SK-N-SH treated with all-trans-retinoic acid at 6 μM for 48 hours (cell line): ENCODE measurements at regions not wholly inside any gene's neighbourhood (a gene's known extent, or its start where the extent isn't known, plus 50 kb on each side); places are given as distances from the start of the nearest gene placed in this dataset.

Source experiments
- ATAC-seq: fragments of 200-7000 bp; cut with Tn5 transposase; 3 replicates; pipeline ENCODE4 v1.9.1; 2020; ENCODE audit warnings: mild to moderate bottlenecking, moderate library complexity
- ARNTL ChIP-seq: fragments of 450-650 bp; formaldehyde crosslinking; IDR thresholded peaks from 2 replicates; pipeline ENCODE4 v1.5.0; 2020; ENCODE audit warnings: low read depth, mild to moderate bottlenecking, moderate library complexity, borderline replicate concordance
- CSDC2 ChIP-seq: fragments of 250-450 bp; sonication (Bioruptor Pico); IDR thresholded peaks from 2 replicates; pipeline ENCODE4 v1.5.0; 2020; ENCODE audit warnings: mild to moderate bottlenecking, moderate library complexity
- ESRRG ChIP-seq: fragments of 250-450 bp; sonication (Bioruptor Pico); IDR thresholded peaks from 2 replicates; pipeline ENCODE4 v1.6.1; 2021; ENCODE audit warnings: mild to moderate bottlenecking
- GLIS3 ChIP-seq: fragments of 250-450 bp; sonication (Bioruptor Pico); IDR thresholded peaks from 2 replicates; pipeline ENCODE4 v1.5.0; 2020; ENCODE audit warnings: mild to moderate bottlenecking, moderate library complexity
- ISL1 ChIP-seq: fragments of 250-450 bp; sonication (Bioruptor Pico); IDR thresholded peaks from 2 replicates; pipeline ENCODE4 v2.1.2; 2022; ENCODE audit warnings: mild to moderate bottlenecking, moderate library complexity
- OSR1 ChIP-seq: fragments of 250-450 bp; sonication (Bioruptor Pico); IDR thresholded peaks from 2 replicates; pipeline ENCODE4 v1.8.0; 2022; ENCODE audit warnings: moderate library complexity, mild to moderate bottlenecking, inconsistent platforms
- PPARA ChIP-seq: fragments of 250-450 bp; sonication (Bioruptor Pico); IDR thresholded peaks from 2 replicates; pipeline ENCODE4 v1.5.0; 2020; ENCODE audit warnings: mild to moderate bottlenecking, borderline replicate concordance
- RARB ChIP-seq: fragments of 250-450 bp; sonication (Bioruptor Pico); IDR thresholded peaks from 2 replicates; pipeline ENCODE4 v1.8.0; 2021; ENCODE audit warnings: mild to moderate bottlenecking, moderate library complexity
- SNAI2 ChIP-seq: fragments of 250-450 bp; sonication (Bioruptor Pico); IDR thresholded peaks from 2 replicates; pipeline ENCODE4 v1.5.0; 2020; ENCODE audit warnings: mild to moderate bottlenecking, moderate library complexity
- TCF4 ChIP-seq: fragments of 250-450 bp; sonication (Bioruptor Pico); IDR thresholded peaks from 2 replicates; pipeline ENCODE4 v1.8.0; 2021; ENCODE audit warnings: mild to moderate bottlenecking, moderate library complexity, borderline replicate concordance
- ZC3H10 ChIP-seq: fragments of 250-450 bp; sonication (Bioruptor Pico); IDR thresholded peaks from 2 replicates; pipeline ENCODE4 v1.5.1; 2021; ENCODE audit warnings: mild to moderate bottlenecking, moderate library complexity
- ZFP3 ChIP-seq: fragments of 250-450 bp; sonication (Bioruptor Pico); IDR thresholded peaks from 2 replicates; pipeline ENCODE4 v1.5.0; 2020; ENCODE audit warnings: mild to moderate bottlenecking, moderate library complexity
- ZFP30 ChIP-seq: fragments of 450-650 bp; formaldehyde crosslinking; IDR thresholded peaks from 2 replicates; pipeline ENCODE4 v1.5.0; 2022; ENCODE audit warnings: mild to moderate bottlenecking, moderate library complexity
- ZNF70 ChIP-seq: fragments of 450-650 bp; formaldehyde crosslinking; IDR thresholded peaks from 2 replicates; pipeline ENCODE4 v1.5.0; 2020; ENCODE audit warnings: mild to moderate bottlenecking, moderate library complexity
- ZNF8 ChIP-seq: fragments of 450-650 bp; formaldehyde crosslinking; IDR thresholded peaks from 2 replicates; pipeline ENCODE4 v1.5.0; 2020; ENCODE audit warnings: mild to moderate bottlenecking, moderate library complexity
- TF ChIP-seq, protein P1 (sequence below): fragments of 250-450 bp; sonication (Bioruptor Pico); IDR thresholded peaks from 2 replicates; pipeline ENCODE4 v1.5.0; 2020; ENCODE audit warnings: mild to moderate bottlenecking, moderate library complexity
- TF ChIP-seq, protein P2 (sequence below): fragments of 250-450 bp; sonication (Bioruptor Pico); IDR thresholded peaks from 2 replicates; pipeline ENCODE4 v1.8.0; 2020; ENCODE audit warnings: mild to moderate bottlenecking, moderate library complexity, borderline replicate concordance
- TF ChIP-seq, protein P3 (sequence below): fragments of 250-450 bp; sonication (Bioruptor Pico); IDR thresholded peaks from 2 replicates; pipeline ENCODE4 v1.5.1; 2021; ENCODE audit warnings: mild to moderate bottlenecking, moderate library complexity
- TF ChIP-seq, protein P4 (sequence below): fragments of 250-450 bp; sonication (Bioruptor Pico); IDR thresholded peaks from 2 replicates; pipeline ENCODE4 v1.8.0; 2021; ENCODE audit warnings: low read depth, mild to moderate bottlenecking, moderate library complexity, borderline replicate concordance
- TF ChIP-seq, protein P5 (sequence below): fragments of 250-450 bp; sonication (Bioruptor Pico); IDR thresholded peaks from 2 replicates; pipeline ENCODE4 v1.5.1; 2020; ENCODE audit warnings: low read depth, mild to moderate bottlenecking, moderate library complexity

DNA sequence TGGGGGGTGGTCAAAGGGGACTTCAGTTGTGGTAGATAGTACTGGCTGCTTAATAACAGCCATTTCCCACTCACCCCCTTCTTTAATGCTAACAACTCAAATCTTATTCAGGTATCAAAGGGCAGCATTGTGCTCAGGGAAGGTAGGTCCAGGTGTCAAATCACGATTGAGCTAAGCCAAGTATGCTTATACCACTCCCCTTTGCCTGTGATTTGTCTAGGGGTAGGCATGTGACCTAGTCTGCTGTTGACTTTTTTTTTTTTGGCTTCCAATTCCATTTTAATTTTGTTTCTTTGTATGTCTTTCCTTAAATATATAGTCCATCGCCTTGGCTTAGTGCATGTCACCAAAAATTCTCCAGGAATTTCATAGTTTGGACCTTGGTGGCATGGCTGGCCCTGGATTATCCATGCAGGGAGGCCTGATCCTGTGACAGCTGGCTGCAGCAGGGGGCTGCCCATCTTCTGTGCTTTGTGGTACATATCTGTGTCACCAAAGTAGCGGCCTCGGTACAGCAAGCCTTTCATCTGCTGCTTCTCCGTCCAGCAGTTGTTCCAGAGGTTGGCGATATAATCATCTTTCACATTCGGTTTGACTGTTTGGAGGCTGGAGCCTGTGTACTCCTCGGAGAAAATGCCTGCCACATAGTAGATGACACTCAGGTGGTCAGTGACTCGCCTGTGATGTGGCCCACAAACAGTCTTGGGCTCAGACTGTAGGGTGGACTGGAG is 68.1 kb upstream of the SPRED2 start:
- no peak for TF ChIP-seq ZNF8
- TF ChIP-seq TCF4 (CRISPR knock-in tag), result no peak
- no peak for TF ChIP-seq ZFP30 (CRISPR knock-in tag)
- no peak for TF ChIP-seq ZFP3
- TF ChIP-seq, protein P1, sequence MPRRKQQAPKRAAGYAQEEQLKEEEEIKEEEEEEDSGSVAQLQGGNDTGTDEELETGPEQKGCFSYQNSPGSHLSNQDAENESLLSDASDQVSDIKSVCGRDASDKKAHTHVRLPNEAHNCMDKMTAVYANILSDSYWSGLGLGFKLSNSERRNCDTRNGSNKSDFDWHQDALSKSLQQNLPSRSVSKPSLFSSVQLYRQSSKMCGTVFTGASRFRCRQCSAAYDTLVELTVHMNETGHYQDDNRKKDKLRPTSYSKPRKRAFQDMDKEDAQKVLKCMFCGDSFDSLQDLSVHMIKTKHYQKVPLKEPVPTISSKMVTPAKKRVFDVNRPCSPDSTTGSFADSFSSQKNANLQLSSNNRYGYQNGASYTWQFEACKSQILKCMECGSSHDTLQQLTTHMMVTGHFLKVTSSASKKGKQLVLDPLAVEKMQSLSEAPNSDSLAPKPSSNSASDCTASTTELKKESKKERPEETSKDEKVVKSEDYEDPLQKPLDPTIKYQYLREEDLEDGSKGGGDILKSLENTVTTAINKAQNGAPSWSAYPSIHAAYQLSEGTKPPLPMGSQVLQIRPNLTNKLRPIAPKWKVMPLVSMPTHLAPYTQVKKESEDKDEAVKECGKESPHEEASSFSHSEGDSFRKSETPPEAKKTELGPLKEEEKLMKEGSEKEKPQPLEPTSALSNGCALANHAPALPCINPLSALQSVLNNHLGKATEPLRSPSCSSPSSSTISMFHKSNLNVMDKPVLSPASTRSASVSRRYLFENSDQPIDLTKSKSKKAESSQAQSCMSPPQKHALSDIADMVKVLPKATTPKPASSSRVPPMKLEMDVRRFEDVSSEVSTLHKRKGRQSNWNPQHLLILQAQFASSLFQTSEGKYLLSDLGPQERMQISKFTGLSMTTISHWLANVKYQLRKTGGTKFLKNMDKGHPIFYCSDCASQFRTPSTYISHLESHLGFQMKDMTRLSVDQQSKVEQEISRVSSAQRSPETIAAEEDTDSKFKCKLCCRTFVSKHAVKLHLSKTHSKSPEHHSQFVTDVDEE, result no peak
- no peak for TF ChIP-seq ZC3H10 (CRISPR knock-in tag)
- no peak for TF ChIP-seq CSDC2
- TF ChIP-seq GLIS3, result no peak
- TF ChIP-seq PPARA (CRISPR knock-in tag), result no peak
- no peak for ATAC-seq

DNA sequence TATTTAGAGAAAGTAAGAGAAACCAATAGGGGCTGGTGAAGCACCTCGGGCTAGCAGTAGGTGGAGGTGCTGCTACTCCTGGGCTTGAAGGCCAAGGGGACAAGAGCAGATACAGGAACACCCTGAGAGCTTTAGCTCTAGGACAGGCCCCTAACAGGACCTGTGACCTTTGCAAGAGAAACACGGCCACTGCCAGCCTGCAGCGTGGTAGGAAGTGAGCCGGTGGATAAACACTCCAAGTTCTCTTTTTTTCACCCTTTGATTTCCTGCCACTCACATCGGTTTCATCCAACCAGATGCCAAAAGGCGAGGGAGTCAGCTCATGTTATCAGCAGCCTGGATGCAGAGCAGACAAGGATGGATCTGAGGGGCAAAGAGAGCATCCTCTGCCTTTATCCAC is 66.8 kb upstream of the SPRED2 start:
- TF ChIP-seq, protein P2, sequence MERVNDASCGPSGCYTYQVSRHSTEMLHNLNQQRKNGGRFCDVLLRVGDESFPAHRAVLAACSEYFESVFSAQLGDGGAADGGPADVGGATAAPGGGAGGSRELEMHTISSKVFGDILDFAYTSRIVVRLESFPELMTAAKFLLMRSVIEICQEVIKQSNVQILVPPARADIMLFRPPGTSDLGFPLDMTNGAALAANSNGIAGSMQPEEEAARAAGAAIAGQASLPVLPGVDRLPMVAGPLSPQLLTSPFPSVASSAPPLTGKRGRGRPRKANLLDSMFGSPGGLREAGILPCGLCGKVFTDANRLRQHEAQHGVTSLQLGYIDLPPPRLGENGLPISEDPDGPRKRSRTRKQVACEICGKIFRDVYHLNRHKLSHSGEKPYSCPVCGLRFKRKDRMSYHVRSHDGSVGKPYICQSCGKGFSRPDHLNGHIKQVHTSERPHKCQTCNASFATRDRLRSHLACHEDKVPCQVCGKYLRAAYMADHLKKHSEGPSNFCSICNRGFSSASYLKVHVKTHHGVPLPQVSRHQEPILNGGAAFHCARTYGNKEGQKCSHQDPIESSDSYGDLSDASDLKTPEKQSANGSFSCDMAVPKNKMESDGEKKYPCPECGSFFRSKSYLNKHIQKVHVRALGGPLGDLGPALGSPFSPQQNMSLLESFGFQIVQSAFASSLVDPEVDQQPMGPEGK (CRISPR knock-in tag), result no peak
- TF ChIP-seq ARNTL (CRISPR knock-in tag) (no peak), ISL1 (no peak), TCF4 (CRISPR knock-in tag) (no peak), ESRRG (no peak), SNAI2 (no peak), RARB (no peak), OSR1 (CRISPR knock-in tag) (no peak), GLIS3 (no peak), ZC3H10 (CRISPR knock-in tag) (no peak), ZNF8 (no peak)
- TF ChIP-seq, protein P3, sequence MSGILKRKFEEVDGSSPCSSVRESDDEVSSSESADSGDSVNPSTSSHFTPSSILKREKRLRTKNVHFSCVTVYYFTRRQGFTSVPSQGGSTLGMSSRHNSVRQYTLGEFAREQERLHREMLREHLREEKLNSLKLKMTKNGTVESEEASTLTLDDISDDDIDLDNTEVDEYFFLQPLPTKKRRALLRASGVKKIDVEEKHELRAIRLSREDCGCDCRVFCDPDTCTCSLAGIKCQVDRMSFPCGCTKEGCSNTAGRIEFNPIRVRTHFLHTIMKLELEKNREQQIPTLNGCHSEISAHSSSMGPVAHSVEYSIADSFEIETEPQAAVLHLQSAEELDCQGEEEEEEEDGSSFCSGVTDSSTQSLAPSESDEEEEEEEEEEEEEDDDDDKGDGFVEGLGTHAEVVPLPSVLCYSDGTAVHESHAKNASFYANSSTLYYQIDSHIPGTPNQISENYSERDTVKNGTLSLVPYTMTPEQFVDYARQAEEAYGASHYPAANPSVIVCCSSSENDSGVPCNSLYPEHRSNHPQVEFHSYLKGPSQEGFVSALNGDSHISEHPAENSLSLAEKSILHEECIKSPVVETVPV (CRISPR knock-in tag), result no peak
- TF ChIP-seq, all 23 proteins: peak for 0
- no peak for ATAC-seq

DNA sequence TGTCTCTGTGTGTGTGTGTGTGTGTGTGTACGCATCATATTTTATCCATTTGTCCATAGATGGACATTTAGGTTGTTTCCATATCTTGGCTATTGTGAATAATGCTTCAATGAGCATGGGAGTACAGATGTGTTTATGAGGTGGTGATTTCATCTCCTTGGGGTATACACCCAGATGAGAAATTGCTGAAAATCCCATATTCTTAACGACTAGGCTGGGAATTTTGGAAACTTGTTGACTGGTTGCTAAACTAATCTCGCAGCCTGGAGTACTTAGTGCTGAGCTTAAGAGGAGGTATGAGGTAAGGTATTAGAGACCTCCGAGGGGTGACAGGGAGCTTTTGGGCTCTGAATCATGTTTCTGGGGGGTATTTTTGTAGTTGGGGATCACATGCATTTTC is 66.0 kb upstream of the SPRED2 start:
- ATAC-seq, result no peak
- TF ChIP-seq, protein P4, sequence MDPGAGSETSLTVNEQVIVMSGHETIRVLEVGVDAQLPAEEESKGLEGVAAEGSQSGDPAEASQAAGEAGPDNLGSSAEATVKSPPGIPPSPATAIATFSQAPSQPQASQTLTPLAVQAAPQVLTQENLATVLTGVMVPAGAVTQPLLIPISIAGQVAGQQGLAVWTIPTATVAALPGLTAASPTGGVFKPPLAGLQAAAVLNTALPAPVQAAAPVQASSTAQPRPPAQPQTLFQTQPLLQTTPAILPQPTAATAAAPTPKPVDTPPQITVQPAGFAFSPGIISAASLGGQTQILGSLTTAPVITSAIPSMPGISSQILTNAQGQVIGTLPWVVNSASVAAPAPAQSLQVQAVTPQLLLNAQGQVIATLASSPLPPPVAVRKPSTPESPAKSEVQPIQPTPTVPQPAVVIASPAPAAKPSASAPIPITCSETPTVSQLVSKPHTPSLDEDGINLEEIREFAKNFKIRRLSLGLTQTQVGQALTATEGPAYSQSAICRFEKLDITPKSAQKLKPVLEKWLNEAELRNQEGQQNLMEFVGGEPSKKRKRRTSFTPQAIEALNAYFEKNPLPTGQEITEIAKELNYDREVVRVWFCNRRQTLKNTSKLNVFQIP (CRISPR knock-in tag), result no peak
- TF ChIP-seq, all 23 proteins: peak for 0

DNA sequence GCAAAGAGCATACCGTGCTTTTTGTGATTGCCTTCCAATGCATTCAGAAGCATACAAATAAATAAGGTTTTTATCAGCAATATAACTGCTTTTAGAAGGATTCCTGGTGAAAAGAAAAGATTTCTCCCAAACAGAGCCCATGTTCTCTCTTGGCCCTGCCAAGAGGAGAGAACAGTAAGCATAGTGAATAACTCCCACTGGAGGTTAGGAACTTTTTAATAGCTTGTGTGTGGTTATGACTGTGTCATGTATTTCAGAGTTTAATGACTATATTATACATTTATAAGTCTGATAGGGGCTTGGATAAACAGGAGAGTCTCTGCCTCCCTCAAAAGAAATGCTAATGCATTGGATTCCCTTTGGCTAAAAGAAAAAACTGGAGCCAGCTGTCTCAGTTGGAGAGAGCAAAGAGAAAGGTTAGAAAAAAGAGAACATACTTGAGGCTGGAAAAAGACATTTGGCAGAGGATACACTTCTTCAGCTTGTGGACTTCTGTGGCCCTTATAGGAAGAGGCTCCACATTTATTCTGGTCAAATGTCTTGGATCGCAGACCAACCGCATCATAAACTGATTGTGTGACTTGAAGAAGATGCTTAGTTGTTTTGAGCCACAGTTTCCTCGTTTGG is 63.0 kb upstream of the SPRED2 start:
- ATAC-seq, result no peak
- no peak for TF ChIP-seq ESRRG
- no peak for TF ChIP-seq ARNTL (CRISPR knock-in tag)
- TF ChIP-seq, protein P5, sequence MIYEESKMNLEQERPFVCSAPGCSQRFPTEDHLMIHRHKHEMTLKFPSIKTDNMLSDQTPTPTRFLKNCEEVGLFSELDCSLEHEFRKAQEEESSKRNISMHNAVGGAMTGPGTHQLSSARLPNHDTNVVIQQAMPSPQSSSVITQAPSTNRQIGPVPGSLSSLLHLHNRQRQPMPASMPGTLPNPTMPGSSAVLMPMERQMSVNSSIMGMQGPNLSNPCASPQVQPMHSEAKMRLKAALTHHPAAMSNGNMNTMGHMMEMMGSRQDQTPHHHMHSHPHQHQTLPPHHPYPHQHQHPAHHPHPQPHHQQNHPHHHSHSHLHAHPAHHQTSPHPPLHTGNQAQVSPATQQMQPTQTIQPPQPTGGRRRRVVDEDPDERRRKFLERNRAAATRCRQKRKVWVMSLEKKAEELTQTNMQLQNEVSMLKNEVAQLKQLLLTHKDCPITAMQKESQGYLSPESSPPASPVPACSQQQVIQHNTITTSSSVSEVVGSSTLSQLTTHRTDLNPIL (CRISPR knock-in tag), result no peak
- no peak for TF ChIP-seq GLIS3
- TF ChIP-seq ZNF70, result no peak
- TF ChIP-seq, protein P1, result no peak
